HepG2 (cell line): ENCODE measurements at regions not wholly inside any gene's neighbourhood (a gene's known extent, or its start where the extent isn't known, plus 50 kb on each side); places are given as distances from the start of the nearest gene placed in this dataset.

Experiments
- ATAC-seq: fragments of 200-7000 bp; cut with Tn5 transposase; 3 replicates; pipeline ENCODE4 v1.9.1; 2020; ENCODE audit warnings: mild to moderate bottlenecking, moderate library complexity
- BruUV-seq: library from RNA; stranded (reverse); fragments of 400-500 nt; replicated peaks from 2 replicates; lab custom pipeline; 2021; lab: Mats Ljungman, UMichigan
- CTCF ChIA-PET: fragments of 300-600 bp; formaldehyde crosslinking; extraction: SDS; loops from one replicate; lab custom pipeline; 2021; ENCODE audit warnings: low total read pairs, inconsistent platforms, low intra/inter-chr PET ratio; lab: Yijun Ruan, JAX
- POLR2A ChIA-PET: fragments of 350-600 bp; sonication (Branson Sonifier 250); formaldehyde crosslinking; loops from one replicate; lab custom pipeline; 2020; ENCODE audit warnings: antibody characterized with exemption, inconsistent platforms; lab: Yijun Ruan, JAX
- DNase-seq: peaks from one replicate; pipeline ENCODE4 v3.0.0-alpha.2; 2015; ENCODE audit warnings: low spot score
- FAIRE-seq: peaks from 3 replicates; lab custom pipeline; 2011; peaks lifted over from hg19 to GRCh38; lab: Jason Lieb, UNC
- H2AFZ ChIP-seq: one replicate; pipeline ENCODE4 v1.6.1; 2011; ENCODE audit warnings: low read length, inconsistent platforms
- H3K27ac ChIP-seq: fragments of 300-600 bp; 3 replicates; pipeline ENCODE4 v1.8.0; 2011; ENCODE audit warnings: mixed run types, mild to moderate bottlenecking, mixed read lengths, low read length, inconsistent platforms; ENCODE audit not compliant: insufficient read depth; ENCODE audit errors: extremely low read length
- H3K27me3 ChIP-seq, 2 experiments: fragments of 200-600 bp in 1 of 2; 2 replicates in 1 of 2; 3 replicates in 1 of 2; pipeline versions ENCODE4 v1.6.0 to v1.8.0; 2011; ENCODE audit warnings: low read length in 2 of 2, mild to moderate bottlenecking in 2 of 2, moderate library complexity in 2 of 2, inconsistent platforms in 1 of 2; ENCODE audit not compliant: insufficient read depth in 2 of 2, control insufficient read depth in 1 of 2
- H3K36me3 ChIP-seq, 2 experiments: fragments of 200-600 bp in 1 of 2; replicated peaks in 1 of 2; 2 replicates in 1 of 2; 3 replicates in 1 of 2; pipeline versions ENCODE4 v1.5.1 to v1.8.0; 2011; ENCODE audit warnings: low read length in 2 of 2, inconsistent platforms in 1 of 2; ENCODE audit not compliant: insufficient read depth in 2 of 2, control insufficient read depth in 1 of 2
- H3K4me1 ChIP-seq: 2 replicates; pipeline ENCODE4 v1.5.1; 2012; ENCODE audit warnings: low read length, inconsistent platforms; ENCODE audit not compliant: insufficient read depth
- H3K4me2 ChIP-seq: 2 replicates; pipeline ENCODE4 v1.6.0; 2011; ENCODE audit warnings: low read depth, low read length, inconsistent platforms
- H3K4me3 ChIP-seq, 3 experiments: fragments of 200-600 bp in 1 of 3; sonication (generic), shearing (Covaris generic) in 1 of 3; replicated peaks in 1 of 3; 2 replicates each; pipeline ENCODE4 v1.5.1; 2011 to 2016; ENCODE audit warnings: low read length in 3 of 3, inconsistent platforms in 2 of 3, low read depth in 2 of 3, mild to moderate bottlenecking in 2 of 3, control low read depth in 1 of 3, mixed read lengths in 1 of 3; ENCODE audit not compliant: insufficient read depth in 1 of 3
- H3K79me2 ChIP-seq: one replicate; pipeline ENCODE4 v1.6.1; 2011; ENCODE audit warnings: low read length, inconsistent platforms; ENCODE audit not compliant: insufficient read depth
- H3K9ac ChIP-seq: 2 replicates; pipeline ENCODE4 v1.6.0; 2011; ENCODE audit warnings: mild to moderate bottlenecking, low read depth, low read length, inconsistent platforms; ENCODE audit not compliant: insufficient read depth
- H3K9me3 ChIP-seq: 2 replicates; pipeline ENCODE4 v1.5.1; 2012; ENCODE audit warnings: mild to moderate bottlenecking, low read length
- H4K20me1 ChIP-seq: 2 replicates; pipeline ENCODE4 v1.6.0; 2011; ENCODE audit warnings: inconsistent platforms, mild to moderate bottlenecking, low read length, moderate library complexity; ENCODE audit not compliant: insufficient read depth
- AKNA ChIP-seq: sonication (generic); formaldehyde crosslinking; IDR thresholded peaks from 2 replicates; pipeline ENCODE4 v1.4.0; 2020; ENCODE audit warnings: missing genetic modification reagents, borderline replicate concordance
- CEBPZ ChIP-seq: IDR thresholded peaks from 2 replicates; pipeline ENCODE4 v1.6.1; 2012; ENCODE audit warnings: low read length, improper control_type of control experiment
- DBP ChIP-seq: sonication (generic); formaldehyde crosslinking; IDR thresholded peaks from 2 replicates; pipeline ENCODE4 v1.4.0; 2020; ENCODE audit warnings: missing genetic modification reagents; ENCODE audit errors: not compliant biosample characterization
- ELK4 ChIP-seq: sonication (generic); formaldehyde crosslinking; IDR thresholded peaks from 2 replicates; pipeline ENCODE4 v1.9.0; 2021; ENCODE audit warnings: missing genetic modification reagents, borderline replicate concordance
- FOSL2 ChIP-seq: sonication (generic); formaldehyde crosslinking; IDR thresholded peaks from 2 replicates; pipeline ENCODE4 v1.4.0; 2020; ENCODE audit warnings: missing genetic modification reagents
- MEIS2 ChIP-seq: sonication (generic); formaldehyde crosslinking; IDR thresholded peaks from 2 replicates; pipeline ENCODE4 v1.9.0; 2021; ENCODE audit warnings: mild to moderate bottlenecking, missing genetic modification reagents
- PAF1 ChIP-seq: IDR thresholded peaks from 2 replicates; pipeline ENCODE4 v1.6.1; 2016; ENCODE audit warnings: missing genetic modification reagents, missing compliant biosample characterization
- RFXANK ChIP-seq: IDR thresholded peaks from 2 replicates; pipeline ENCODE4 v1.6.1; 2016
- SSRP1 ChIP-seq: IDR thresholded peaks from 2 replicates; pipeline ENCODE4 v1.6.1; 2016; ENCODE audit warnings: control low read depth
- ZFP91 ChIP-seq: sonication (generic); formaldehyde crosslinking; IDR thresholded peaks from 2 replicates; pipeline ENCODE4 v1.9.0; 2022; ENCODE audit warnings: missing genetic modification reagents, mild to moderate bottlenecking, borderline replicate concordance
- ZNF292 ChIP-seq: sonication (generic); formaldehyde crosslinking; IDR thresholded peaks from 2 replicates; pipeline ENCODE4 v1.8.1; 2022; ENCODE audit warnings: mild to moderate bottlenecking, low read depth, missing genetic modification reagents, borderline replicate concordance
- ZNF552 ChIP-seq: sonication (generic); formaldehyde crosslinking; IDR thresholded peaks from 2 replicates; pipeline ENCODE4 v1.9.0; 2022; ENCODE audit warnings: missing genetic modification reagents, mild to moderate bottlenecking, borderline replicate concordance
- ZNF850 ChIP-seq: sonication (generic); formaldehyde crosslinking; conservative IDR thresholded peaks from 2 replicates; pipeline ENCODE4 v1.9.0; 2021; ENCODE audit warnings: mild to moderate bottlenecking, missing genetic modification reagents
- ZSCAN22 ChIP-seq: sonication (generic); formaldehyde crosslinking; IDR thresholded peaks from 2 replicates; pipeline ENCODE4 v1.4.0; 2020; ENCODE audit warnings: mild to moderate bottlenecking, missing genetic modification reagents
- WGBS: methylation state at CpG from one replicate; pipeline ENCODE4 v1.1.6; 2017; ENCODE audit warnings: low lambda C conversion rate; 5-methylcytosine and 5-hydroxymethylcytosine counted together
- in situ Hi-C: cut with HindIII; loops from 2 replicates; pipeline ENCODE4 v1.10.0; 2017; ENCODE audit warnings: low pct_unique_long_range_greater_than_20kb; ENCODE audit not compliant: extremely low pct_ligation_motif_present
- intact Hi-C: fragments of 100-400 bp; cut with micrococcal nuclease; formaldehyde crosslinking; loops from one replicate; pipeline ENCODE4 v1.10.0; 2022; ENCODE audit not compliant: unreplicated experiment

GRCh38 chr13:40270726-40271125, 395.7 kb downstream of the FOXO1 start:
- Histone ChIP-seq H3K4me1 (peaks cover 14% of the 10 kb centered on the region), H3K9ac (no peak overlapping the region), H4K20me1 (no peaks in the 10 kb centered on the region), H3K4me2 (no peak overlapping the region), H3K9me3 (no peaks in the 10 kb centered on the region), H3K27me3 (peaks cover 0 to 5% of the 10 kb centered on the region in 2 experiments; a peak in 1 of 5 replicates), H3K36me3 (no peaks in the 10 kb centered on the region), H3K27ac (no peak overlapping the region), H2AFZ (no peak overlapping the region), H3K79me2 (no peaks in the 10 kb centered on the region), H3K4me3 (no peak overlapping the region)
- BruUV-seq, result no TSS peak
- in situ Hi-C loops, result no loop called here
- POLR2A ChIA-PET, result no interaction called here
- no peak for ATAC-seq
- CTCF ChIA-PET, result no interaction called here
- no peak for DNase-seq
- TF ChIP-seq AKNA (no peak), CEBPZ (no peak), ZNF552 (CRISPR knock-in tag) (no peak), ELK4 (CRISPR knock-in tag) (no peak), ZFP91 (no peak), RFXANK (CRISPR knock-in tag) (no peak), PAF1 (CRISPR knock-in tag) (no peak), DBP (no peak), SSRP1 (CRISPR knock-in tag) (no peak), ZNF850 (CRISPR knock-in tag) (no peak), ZSCAN22 (CRISPR knock-in tag) (no peak), FOSL2 (no peak), MEIS2 (CRISPR knock-in tag) (no peak), ZNF292 (CRISPR knock-in tag) (no peak)
- intact Hi-C loops, result no loop called here
- WGBS, result 0% methylated on average over 1 of the region's 1 CpG
- no peak for FAIRE-seq
